ENCODE measurements at regions not wholly inside any gene's neighbourhood (a gene's known extent, or its start where the extent isn't known, plus 50 kb on each side); places are given as distances from the start of the nearest gene placed in this dataset.

GRCh38 chr3:78177780-78178179 lies 1137.9 kb downstream of the ROBO2 start:
- H3K27me3 ChIP-seq (ENCODE audit: control insufficient read depth, insufficient read depth, low read length) = no peaks in the 10 kb centered on the region
- H3K9ac ChIP-seq (ENCODE audit: low read depth, low read length) = no peak overlapping the region
- peaks cover 9% of the 10 kb centered on the region for H3K4me1 ChIP-seq (ENCODE audit: control insufficient read depth, insufficient read depth, low read length)
- no peak overlapping the region for H3K4me3 ChIP-seq (ENCODE audit: low read depth, low read length)
- no peak overlapping the region for H3K27ac ChIP-seq (ENCODE audit: low read depth, low read length)
- no peaks in the 10 kb centered on the region for H3K36me3 ChIP-seq (ENCODE audit: control insufficient read depth, insufficient read depth, low read length)
- H3K9me3 ChIP-seq (ENCODE audit: control insufficient read depth, insufficient read depth, low read length) = no peaks in the 10 kb centered on the region

DNA sequence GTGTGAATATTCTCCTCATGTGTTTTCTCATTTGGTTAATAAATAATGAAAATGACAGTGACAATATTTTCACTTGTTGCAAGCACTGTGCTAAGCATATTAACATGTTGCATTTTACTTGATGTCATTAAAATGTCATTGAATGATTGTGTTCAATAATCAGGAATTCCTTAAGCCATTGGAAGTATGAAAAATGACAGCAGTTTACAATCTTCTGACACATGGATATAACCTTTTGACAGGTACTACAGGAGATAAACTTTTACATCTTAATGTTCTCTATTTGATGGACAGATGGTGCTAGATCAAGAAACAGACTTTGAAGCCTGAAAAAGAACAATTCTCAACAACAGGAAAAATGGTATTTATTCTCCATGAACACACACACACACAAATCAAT lies 1138.3 kb downstream of the ROBO2 start:
- Histone ChIP-seq H3K4me1 (ENCODE audit: control insufficient read depth, insufficient read depth, low read length) (peaks cover 8% of the 10 kb centered on the region; the same call in 1 of the 2 replicates), H3K36me3 (ENCODE audit: control insufficient read depth, insufficient read depth, low read length) (no peaks in the 10 kb centered on the region), H3K27me3 (ENCODE audit: control insufficient read depth, insufficient read depth, low read length) (no peaks in the 10 kb centered on the region), H3K9me3 (ENCODE audit: control insufficient read depth, insufficient read depth, low read length) (no peaks in the 10 kb centered on the region), H3K27ac (ENCODE audit: low read depth, low read length) (no peak overlapping the region), H3K9ac (ENCODE audit: low read depth, low read length) (no peak overlapping the region), H3K4me3 (ENCODE audit: low read depth, low read length) (no peak overlapping the region)

GRCh38 chr3:78178740-78179363 lies 1139.0 kb downstream of the ROBO2 start:
- Histone ChIP-seq H3K4me1 (ENCODE audit: control insufficient read depth, insufficient read depth, low read length) (peaks cover 8% of the 10 kb centered on the region; the same call in 1 of the 2 replicates), H3K9ac (ENCODE audit: low read depth, low read length) (0 out of 2 replicates have a peak overlapping the region, but pooled peaks have one; percentile 9), H3K9me3 (ENCODE audit: control insufficient read depth, insufficient read depth, low read length) (no peaks in the 10 kb centered on the region), H3K27me3 (ENCODE audit: control insufficient read depth, insufficient read depth, low read length) (no peaks in the 10 kb centered on the region), H3K36me3 (ENCODE audit: control insufficient read depth, insufficient read depth, low read length) (no peaks in the 10 kb centered on the region), H3K4me3 (ENCODE audit: low read depth, low read length) (no peak overlapping the region), H3K27ac (ENCODE audit: low read depth, low read length) (no peak overlapping the region)

DNA sequence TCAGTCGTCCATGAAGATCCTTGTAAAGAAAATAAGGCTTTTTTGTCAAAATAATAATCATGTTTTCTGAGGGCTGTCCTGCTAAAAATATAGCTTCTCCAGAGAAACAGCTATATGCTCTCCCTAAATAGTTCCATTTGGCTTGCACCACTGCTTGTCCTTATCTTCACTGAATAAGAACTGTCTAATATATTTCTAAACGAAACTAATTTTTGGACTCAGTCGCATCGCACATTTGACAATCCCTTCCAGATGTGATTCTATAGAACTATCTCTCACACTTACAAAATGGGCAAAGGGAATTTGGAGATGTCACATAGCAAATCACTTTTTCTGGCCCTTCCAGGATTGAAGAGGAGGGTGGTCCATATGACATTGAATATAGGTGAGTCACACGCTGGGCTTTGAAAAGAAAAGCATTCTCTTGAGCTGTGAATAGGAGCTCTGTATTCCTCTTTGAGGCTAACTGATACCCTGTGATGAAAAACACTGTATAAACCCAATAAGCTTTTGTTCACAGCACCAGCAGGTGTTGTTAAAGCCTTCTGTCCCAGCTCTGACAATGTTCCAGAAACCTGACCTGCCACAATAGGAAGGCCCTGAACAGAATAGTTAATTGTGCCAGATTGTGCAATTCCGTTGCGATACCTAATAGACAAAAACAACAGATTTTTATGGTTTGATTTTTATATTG lies 1144.2 kb downstream of the ROBO2 start:
- H3K9me3 ChIP-seq (ENCODE audit: control insufficient read depth, insufficient read depth, low read length) = no peaks in the 10 kb centered on the region
- H3K4me1 ChIP-seq (ENCODE audit: control insufficient read depth, insufficient read depth, low read length) = peaks cover 3% of the 10 kb centered on the region; the same call in 1 of the 2 replicates
- H3K4me3 ChIP-seq (ENCODE audit: low read depth, low read length) = no peak overlapping the region
- H3K27me3 ChIP-seq (ENCODE audit: control insufficient read depth, insufficient read depth, low read length) = no peaks in the 10 kb centered on the region
- H3K36me3 ChIP-seq (ENCODE audit: control insufficient read depth, insufficient read depth, low read length) = no peaks in the 10 kb centered on the region
- H3K9ac ChIP-seq (ENCODE audit: low read depth, low read length) = no peak overlapping the region
- peak overlapping the region; percentile 8 for H3K27ac ChIP-seq (ENCODE audit: low read depth, low read length)

DNA sequence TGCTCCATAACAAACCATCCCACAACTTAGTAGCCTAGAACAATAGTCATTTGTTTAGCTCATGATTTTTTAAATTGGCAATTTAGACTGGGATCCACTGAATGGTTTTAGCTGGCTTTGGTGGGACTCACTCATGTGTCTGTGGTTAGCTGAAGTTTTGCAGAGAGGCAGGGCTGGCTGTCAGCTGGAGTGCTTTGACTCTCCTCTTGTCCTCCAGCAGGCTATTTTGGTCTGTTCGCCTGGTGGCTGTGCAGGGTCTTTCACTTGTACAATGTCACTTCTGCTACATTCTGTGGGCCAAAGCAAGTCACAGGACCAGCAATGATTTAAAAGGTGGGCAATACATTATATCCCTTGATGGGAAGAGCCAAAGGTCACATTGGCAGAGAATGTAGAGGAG lies 1146.5 kb downstream of the ROBO2 start:
- Histone ChIP-seq H3K27ac (ENCODE audit: low read depth, low read length) (no peak overlapping the region), H3K36me3 (ENCODE audit: control insufficient read depth, insufficient read depth, low read length) (no peaks in the 10 kb centered on the region), H3K27me3 (ENCODE audit: control insufficient read depth, insufficient read depth, low read length) (no peaks in the 10 kb centered on the region), H3K4me1 (ENCODE audit: control insufficient read depth, insufficient read depth, low read length) (peaks cover 3% of the 10 kb centered on the region; the same call in 1 of the 2 replicates), H3K4me3 (ENCODE audit: low read depth, low read length) (no peak overlapping the region), H3K9me3 (ENCODE audit: control insufficient read depth, insufficient read depth, low read length) (no peaks in the 10 kb centered on the region), H3K9ac (ENCODE audit: low read depth, low read length) (no peak overlapping the region)

- Histone ChIP-seq H3K4me1 (ENCODE audit: control insufficient read depth, insufficient read depth, low read length) (peaks cover 3% of the 10 kb centered on the region; the same call in 1 of the 2 replicates), H3K27me3 (ENCODE audit: control insufficient read depth, insufficient read depth, low read length) (no peaks in the 10 kb centered on the region), H3K4me3 (ENCODE audit: low read depth, low read length) (no peak overlapping the region), H3K27ac (ENCODE audit: low read depth, low read length) (no peak overlapping the region), H3K9me3 (ENCODE audit: control insufficient read depth, insufficient read depth, low read length) (no peaks in the 10 kb centered on the region), H3K36me3 (ENCODE audit: control insufficient read depth, insufficient read depth, low read length) (no peaks in the 10 kb centered on the region), H3K9ac (ENCODE audit: low read depth, low read length) (no peak overlapping the region)
Measured at GRCh38 chr3:78201091-78201490, 1161.2 kb downstream of the ROBO2 start.

DNA sequence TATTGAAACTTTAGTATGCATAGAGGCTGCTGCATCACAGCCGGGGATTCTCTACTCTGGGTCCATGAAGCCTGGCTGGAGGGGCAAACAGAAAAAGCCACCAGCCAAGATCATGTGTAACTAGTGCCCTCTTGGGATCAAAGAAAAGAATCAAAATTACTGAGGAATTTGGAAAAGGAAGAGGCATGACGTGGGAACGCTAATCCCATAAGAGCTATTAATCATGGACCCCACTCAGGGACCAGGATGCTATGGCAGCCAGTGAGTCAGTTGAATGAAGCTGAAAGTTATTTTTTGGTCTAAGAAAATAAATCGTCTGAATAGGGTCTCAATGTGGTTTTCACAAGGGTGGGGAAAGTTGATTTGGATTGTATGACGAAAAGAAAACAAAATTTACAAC lies 1165.1 kb downstream of the ROBO2 start:
- Histone ChIP-seq H3K9ac (ENCODE audit: low read depth, low read length) (no peak overlapping the region), H3K4me1 (ENCODE audit: control insufficient read depth, insufficient read depth, low read length) (peaks cover 3% of the 10 kb centered on the region; the same call in 1 of the 2 replicates), H3K4me3 (ENCODE audit: low read depth, low read length) (no peak overlapping the region), H3K27ac (ENCODE audit: low read depth, low read length) (no peak overlapping the region), H3K36me3 (ENCODE audit: control insufficient read depth, insufficient read depth, low read length) (no peaks in the 10 kb centered on the region), H3K27me3 (ENCODE audit: control insufficient read depth, insufficient read depth, low read length) (no peaks in the 10 kb centered on the region), H3K9me3 (ENCODE audit: control insufficient read depth, insufficient read depth, low read length) (no peaks in the 10 kb centered on the region)

- peaks cover 4% of the 10 kb centered on the region; the same call in 1 of the 2 replicates for H3K4me1 ChIP-seq (ENCODE audit: control insufficient read depth, insufficient read depth, low read length)
- H3K27me3 ChIP-seq (ENCODE audit: control insufficient read depth, insufficient read depth, low read length) = no peaks in the 10 kb centered on the region
Measured at GRCh38 chr3:78221300-78221699, 1181.4 kb downstream of the ROBO2 start.

GRCh38 chr3:78221796-78222195 lies 1181.9 kb downstream of the ROBO2 start:
- no peak overlapping the region for H3K27ac ChIP-seq (ENCODE audit: low read depth, low read length)
- H3K36me3 ChIP-seq (ENCODE audit: control insufficient read depth, insufficient read depth, low read length) = no peaks in the 10 kb centered on the region
- H3K9me3 ChIP-seq (ENCODE audit: control insufficient read depth, insufficient read depth, low read length) = no peaks in the 10 kb centered on the region
- no peak overlapping the region for H3K9ac ChIP-seq (ENCODE audit: low read depth, low read length)
- H3K4me3 ChIP-seq (ENCODE audit: low read depth, low read length) = no peak overlapping the region
- H3K4me1 ChIP-seq (ENCODE audit: control insufficient read depth, insufficient read depth, low read length) = peaks cover 4% of the 10 kb centered on the region; the same call in 1 of the 2 replicates
- H3K27me3 ChIP-seq (ENCODE audit: control insufficient read depth, insufficient read depth, low read length) = no peaks in the 10 kb centered on the region

More at GRCh38 chr3:78221300-78221699, 1181.4 kb downstream of the ROBO2 start:
- Histone ChIP-seq H3K36me3 (ENCODE audit: control insufficient read depth, insufficient read depth, low read length) (no peaks in the 10 kb centered on the region), H3K9ac (ENCODE audit: low read depth, low read length) (no peak overlapping the region), H3K4me3 (ENCODE audit: low read depth, low read length) (no peak overlapping the region), H3K27ac (ENCODE audit: low read depth, low read length) (no peak overlapping the region), H3K9me3 (ENCODE audit: control insufficient read depth, insufficient read depth, low read length) (no peaks in the 10 kb centered on the region)

DNA sequence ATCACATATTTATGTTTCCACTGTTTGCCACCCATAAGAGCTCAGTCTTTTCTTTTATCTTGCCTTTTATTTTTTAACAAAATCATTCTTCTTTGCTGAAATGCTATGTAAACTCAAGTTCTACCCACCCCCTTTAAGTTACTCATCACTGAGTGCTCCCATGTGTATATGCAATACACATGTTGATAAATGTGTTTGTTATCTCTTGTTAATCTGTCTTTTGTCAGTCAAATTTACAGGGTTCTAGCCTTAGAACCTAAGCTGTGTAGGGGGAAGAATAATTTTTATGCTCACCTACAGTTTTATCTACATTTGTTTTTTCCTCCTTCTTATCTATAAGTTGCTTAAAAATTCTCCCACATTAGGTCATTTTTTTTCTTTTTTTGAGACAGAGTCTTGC lies 1195.9 kb downstream of the ROBO2 start:
- Histone ChIP-seq H3K27me3 (ENCODE audit: control insufficient read depth, insufficient read depth, low read length) (no peaks in the 10 kb centered on the region), H3K4me1 (ENCODE audit: control insufficient read depth, insufficient read depth, low read length) (0 out of 2 replicates have a peak, but pooled peaks cover 2% of the 10 kb centered on the region), H3K4me3 (ENCODE audit: low read depth, low read length) (no peak overlapping the region), H3K9ac (ENCODE audit: low read depth, low read length) (no peak overlapping the region), H3K36me3 (ENCODE audit: control insufficient read depth, insufficient read depth, low read length) (no peaks in the 10 kb centered on the region), H3K27ac (ENCODE audit: low read depth, low read length) (no peak overlapping the region), H3K9me3 (ENCODE audit: control insufficient read depth, insufficient read depth, low read length) (no peaks in the 10 kb centered on the region)

- no peaks in the 10 kb centered on the region for H3K36me3 ChIP-seq (ENCODE audit: control insufficient read depth, insufficient read depth, low read length)
- no peak overlapping the region for H3K4me3 ChIP-seq (ENCODE audit: low read depth, low read length)
- peaks cover 2% of the 10 kb centered on the region for H3K9me3 ChIP-seq (ENCODE audit: control insufficient read depth, insufficient read depth, low read length)
- no peak overlapping the region for H3K27ac ChIP-seq (ENCODE audit: low read depth, low read length)
- H3K27me3 ChIP-seq (ENCODE audit: control insufficient read depth, insufficient read depth, low read length) = no peaks in the 10 kb centered on the region
- 0 out of 2 replicates have a peak, but pooled peaks cover 2% of the 10 kb centered on the region for H3K4me1 ChIP-seq (ENCODE audit: control insufficient read depth, insufficient read depth, low read length)
- H3K9ac ChIP-seq (ENCODE audit: low read depth, low read length) = no peak overlapping the region
Measured at GRCh38 chr3:78238811-78239210, 1198.9 kb downstream of the ROBO2 start.
